Mesenchymal stem cell (in vitro differentiated cells and primary cell): ENCODE measurements at regions not wholly inside any gene's neighbourhood (a gene's known extent, or its start where the extent isn't known, plus 50 kb on each side); places are given as distances from the start of the nearest gene placed in this dataset.

Experiments
- DNase-seq: peaks from one replicate; pipeline ENCODE4 v3.0.0-alpha.2; 2013
- H2AFZ ChIP-seq: one replicate; pipeline ENCODE4 v1.6.1; 2013; ENCODE audit warnings: low read depth, mild to moderate bottlenecking, control low read depth, inconsistent platforms, low read length, moderate library complexity
- H2AK5ac ChIP-seq: 2 replicates; pipeline ENCODE4 v1.6.1; 2013; ENCODE audit warnings: low read length, moderate library complexity, mild to moderate bottlenecking, inconsistent platforms; ENCODE audit not compliant: severe bottlenecking
- H2BK120ac ChIP-seq: one replicate; pipeline ENCODE4 v1.6.1; 2013; ENCODE audit warnings: low read depth, mild to moderate bottlenecking, inconsistent platforms, low read length, moderate library complexity
- H2BK12ac ChIP-seq, 2 experiments: one replicate each; pipeline ENCODE4 v1.6.1; 2013; ENCODE audit warnings: inconsistent platforms in 2 of 2, low read length in 2 of 2, mild to moderate bottlenecking in 2 of 2, moderate library complexity in 2 of 2, control low read depth in 1 of 2
- H2BK15ac ChIP-seq: one replicate; pipeline ENCODE4 v1.6.1; 2013; ENCODE audit warnings: mild to moderate bottlenecking, low read depth, inconsistent platforms; ENCODE audit not compliant: poor library complexity, severe bottlenecking
- H2BK5ac ChIP-seq: 2 replicates; pipeline ENCODE4 v1.6.1; 2013; ENCODE audit warnings: low read depth, mild to moderate bottlenecking, low read length, control low read depth, inconsistent platforms; ENCODE audit not compliant: poor library complexity, severe bottlenecking
- H3K14ac ChIP-seq, 2 experiments: one replicate each; pipeline ENCODE4 v1.6.1; 2013; ENCODE audit warnings: inconsistent platforms in 2 of 2, low read length in 2 of 2, control low read depth in 1 of 2, mild to moderate bottlenecking in 1 of 2, moderate library complexity in 1 of 2
- H3K18ac ChIP-seq, 2 experiments: one replicate each; pipeline ENCODE4 v1.6.1; 2013; ENCODE audit warnings: inconsistent platforms in 2 of 2, low read length in 2 of 2, control low read depth in 1 of 2, low read depth in 1 of 2, mild to moderate bottlenecking in 1 of 2
- H3K23ac ChIP-seq, 2 experiments: one replicate each; pipeline ENCODE4 v1.6.1; 2013; ENCODE audit warnings: inconsistent platforms in 2 of 2, low read length in 2 of 2, mild to moderate bottlenecking in 2 of 2, moderate library complexity in 2 of 2, control low read depth in 1 of 2
- H3K27ac ChIP-seq: 2 replicates; pipeline ENCODE4 v1.5.1; 2013; ENCODE audit warnings: mild to moderate bottlenecking, moderate library complexity, low read length, control low read depth, inconsistent platforms; ENCODE audit not compliant: poor library complexity, severe bottlenecking
- H3K27me3 ChIP-seq, 2 experiments: 2 replicates each; pipeline versions ENCODE4 v1.6.1 to v1.7.0; 2013; ENCODE audit warnings: low read length in 2 of 2, mild to moderate bottlenecking in 2 of 2, moderate library complexity in 2 of 2, control low read depth in 1 of 2, inconsistent platforms in 1 of 2; ENCODE audit not compliant: control insufficient read depth in 1 of 2, insufficient read depth in 1 of 2
- H3K36me3 ChIP-seq, 2 experiments: 2 replicates each; pipeline versions ENCODE4 v1.6.1 to v1.7.0; 2013; ENCODE audit warnings: low read length in 2 of 2, control low read depth in 1 of 2, inconsistent platforms in 1 of 2, low read depth in 1 of 2, mild to moderate bottlenecking in 1 of 2; ENCODE audit not compliant: insufficient read depth in 2 of 2, control insufficient read depth in 1 of 2
- H3K4ac ChIP-seq, 2 experiments: one replicate each; pipeline ENCODE4 v1.6.1; 2013; ENCODE audit warnings: inconsistent platforms in 2 of 2, low read length in 2 of 2, mild to moderate bottlenecking in 2 of 2, moderate library complexity in 2 of 2, control low read depth in 1 of 2, low read depth in 1 of 2
- H3K4me1 ChIP-seq: 2 replicates; pipeline ENCODE4 v1.6.1; 2013; ENCODE audit warnings: low read depth, low read length, control low read depth; ENCODE audit not compliant: control insufficient read depth, insufficient read depth
- H3K4me2 ChIP-seq: 2 replicates; pipeline ENCODE4 v1.6.1; 2013; ENCODE audit warnings: low read length, mild to moderate bottlenecking, inconsistent platforms; ENCODE audit not compliant: poor library complexity, severe bottlenecking
- H3K4me3 ChIP-seq, 2 experiments: 2 replicates each; pipeline versions ENCODE4 v1.5.1 to v1.7.0; 2013; ENCODE audit warnings: low read length in 2 of 2, mild to moderate bottlenecking in 2 of 2, control low read depth in 1 of 2, low read depth in 1 of 2; ENCODE audit not compliant: insufficient read depth in 1 of 2
- H3K79me1 ChIP-seq: replicated peaks from 2 replicates; pipeline ENCODE4 v1.6.1; 2013; ENCODE audit warnings: mild to moderate bottlenecking, control low read depth, low read length, inconsistent platforms; ENCODE audit not compliant: poor library complexity, severe bottlenecking
- H3K9ac ChIP-seq: 2 replicates; pipeline ENCODE4 v1.7.0; 2013; ENCODE audit warnings: mild to moderate bottlenecking, low read length, moderate library complexity
- H3K9me3 ChIP-seq: 2 replicates; pipeline ENCODE4 v1.7.0; 2013; ENCODE audit warnings: mild to moderate bottlenecking, low read length; ENCODE audit not compliant: control insufficient read depth
- H4K8ac ChIP-seq: one replicate; pipeline ENCODE4 v1.6.1; 2013; ENCODE audit warnings: inconsistent platforms, mild to moderate bottlenecking, low read length, moderate library complexity
- H4K91ac ChIP-seq: one replicate; pipeline ENCODE4 v1.6.1; 2013; ENCODE audit warnings: mild to moderate bottlenecking, low read length, inconsistent platforms
- WGBS: methylation state at CpG from one replicate; pipeline ENCODE4 v1.1.7; 2013; ENCODE audit warnings: mixed read lengths; 5-methylcytosine and 5-hydroxymethylcytosine counted together

- DNase-seq = no peak
Observed at GRCh38 chr13:89052699-89053098, 1381.5 kb downstream of the SLITRK5 start.

GRCh38 chr13:89053418-89053817 is 1382.2 kb downstream of the SLITRK5 start:
- H3K14ac ChIP-seq = no peak overlapping the region
- no peak overlapping the region for H3K4ac ChIP-seq
- H2BK15ac ChIP-seq = no peak overlapping the region
- no peaks in the 10 kb centered on the region for H3K36me3 ChIP-seq
- H4K8ac ChIP-seq = no peak overlapping the region
- H2AFZ ChIP-seq = no peak overlapping the region
- H3K18ac ChIP-seq = no peak overlapping the region
- no peak overlapping the region for H2AK5ac ChIP-seq
- 80% methylated on average over 1 of the region's 1 CpG for WGBS
- no peaks in the 10 kb centered on the region for H3K9me3 ChIP-seq
- DNase-seq = no peak
- H3K9ac ChIP-seq = no peak overlapping the region
- no peak overlapping the region for H3K27ac ChIP-seq
- no peak overlapping the region for H3K4me3 ChIP-seq
- H2BK120ac ChIP-seq = no peak overlapping the region
- no peaks in the 10 kb centered on the region for H3K4me1 ChIP-seq
- no peaks in the 10 kb centered on the region for H3K27me3 ChIP-seq
- no peak overlapping the region for H3K4me2 ChIP-seq
- no peak overlapping the region for H3K23ac ChIP-seq
- no peak overlapping the region for H2BK5ac ChIP-seq
- H2BK12ac ChIP-seq = no peak overlapping the region
- no peak overlapping the region for H4K91ac ChIP-seq
- no peaks in the 10 kb centered on the region for H3K79me1 ChIP-seq

More at GRCh38 chr13:89052699-89053098, 1381.5 kb downstream of the SLITRK5 start:
- no peaks in the 10 kb centered on the region for H3K27me3 ChIP-seq
- no peaks in the 10 kb centered on the region for H3K9me3 ChIP-seq
- no peak overlapping the region for H3K4me3 ChIP-seq
- H3K4ac ChIP-seq = no peak overlapping the region
- no peaks in the 10 kb centered on the region for H3K4me1 ChIP-seq
- no peak overlapping the region for H4K91ac ChIP-seq
- no peak overlapping the region for H2BK12ac ChIP-seq
- H2AK5ac ChIP-seq = no peak overlapping the region
- no peak overlapping the region for H2BK5ac ChIP-seq
- H3K9ac ChIP-seq = no peak overlapping the region
- 94% methylated on average over 3 of the region's 3 CpGs for WGBS
- no peak overlapping the region for H3K4me2 ChIP-seq
- H2BK15ac ChIP-seq = no peak overlapping the region
- no peak overlapping the region for H2AFZ ChIP-seq
- no peaks in the 10 kb centered on the region for H3K79me1 ChIP-seq
- H3K27ac ChIP-seq = no peak overlapping the region
- no peaks in the 10 kb centered on the region for H3K36me3 ChIP-seq
- H3K14ac ChIP-seq = no peak overlapping the region
- H4K8ac ChIP-seq = no peak overlapping the region
- H3K23ac ChIP-seq = no peak overlapping the region
- H3K18ac ChIP-seq = no peak overlapping the region
- H2BK120ac ChIP-seq = no peak overlapping the region

- Histone ChIP-seq H4K8ac (no peak overlapping the region), H2BK5ac (no peak overlapping the region), H3K4ac (no peak overlapping the region), H3K4me1 (no peaks in the 10 kb centered on the region), H3K4me3 (no peak overlapping the region), H3K18ac (no peak overlapping the region), H3K79me1 (no peaks in the 10 kb centered on the region), H3K4me2 (no peak overlapping the region), H2BK15ac (no peak overlapping the region), H3K23ac (no peak overlapping the region), H3K27ac (no peak overlapping the region), H4K91ac (no peak overlapping the region), H3K14ac (no peak overlapping the region), H3K36me3 (no peaks in the 10 kb centered on the region), H3K9me3 (no peaks in the 10 kb centered on the region), H2AK5ac (no peak overlapping the region), H3K27me3 (no peaks in the 10 kb centered on the region), H3K9ac (no peak overlapping the region), H2AFZ (no peak overlapping the region), H2BK120ac (no peak overlapping the region), H2BK12ac (no peak overlapping the region)
- no peak for DNase-seq
Observed at GRCh38 chr13:89057274-89057673, 1386.1 kb downstream of the SLITRK5 start.

- no peak overlapping the region for H3K18ac ChIP-seq
- H4K91ac ChIP-seq = no peak overlapping the region
- no peak overlapping the region for H2AFZ ChIP-seq
- no peak for DNase-seq
- no peak overlapping the region for H2BK12ac ChIP-seq
- no peaks in the 10 kb centered on the region for H3K9me3 ChIP-seq
- H3K27ac ChIP-seq = no peak overlapping the region
- no peak overlapping the region for H2BK5ac ChIP-seq
- H3K4ac ChIP-seq = no peak overlapping the region
- H3K4me2 ChIP-seq = no peak overlapping the region
- no peak overlapping the region for H3K14ac ChIP-seq
- H4K8ac ChIP-seq = no peak overlapping the region
- H3K4me3 ChIP-seq = no peak overlapping the region
- no peak overlapping the region for H3K9ac ChIP-seq
- no peak overlapping the region for H3K23ac ChIP-seq
- no peak overlapping the region for H2AK5ac ChIP-seq
- 96% methylated on average over 3 of the region's 3 CpGs for WGBS
- no peaks in the 10 kb centered on the region for H3K36me3 ChIP-seq
- no peak overlapping the region for H2BK15ac ChIP-seq
- H3K27me3 ChIP-seq = no peaks in the 10 kb centered on the region
- H2BK120ac ChIP-seq = no peak overlapping the region
- H3K4me1 ChIP-seq = no peaks in the 10 kb centered on the region
- no peaks in the 10 kb centered on the region for H3K79me1 ChIP-seq
Observed at GRCh38 chr13:89057862-89058261, 1386.7 kb downstream of the SLITRK5 start.
